ENCODE measurements at regions not wholly inside any gene's neighbourhood (a gene's known extent, or its start where the extent isn't known, plus 50 kb on each side); places are given as distances from the start of the nearest gene placed in this dataset.

DNA sequence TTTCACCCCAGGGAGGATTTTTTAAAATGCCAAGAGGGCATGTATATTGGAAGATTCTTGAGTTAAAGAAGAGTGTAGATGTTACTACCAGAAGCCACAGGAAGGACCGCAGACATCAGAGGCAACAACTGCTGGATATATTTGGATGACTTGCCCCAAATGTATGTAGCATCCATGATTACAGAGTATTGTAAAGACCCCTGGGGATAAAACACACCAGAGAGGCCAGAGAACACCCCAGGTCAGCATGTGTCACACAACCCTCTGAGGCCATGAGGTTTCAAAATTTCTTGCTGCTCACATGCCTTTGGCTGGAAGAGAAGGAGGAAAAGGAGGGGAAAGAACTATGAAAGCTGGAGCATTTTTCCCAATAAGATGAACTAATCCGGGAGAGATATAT lies 108.0 kb upstream of the LSM8 start:
- TF ChIP-seq, protein P1, sequence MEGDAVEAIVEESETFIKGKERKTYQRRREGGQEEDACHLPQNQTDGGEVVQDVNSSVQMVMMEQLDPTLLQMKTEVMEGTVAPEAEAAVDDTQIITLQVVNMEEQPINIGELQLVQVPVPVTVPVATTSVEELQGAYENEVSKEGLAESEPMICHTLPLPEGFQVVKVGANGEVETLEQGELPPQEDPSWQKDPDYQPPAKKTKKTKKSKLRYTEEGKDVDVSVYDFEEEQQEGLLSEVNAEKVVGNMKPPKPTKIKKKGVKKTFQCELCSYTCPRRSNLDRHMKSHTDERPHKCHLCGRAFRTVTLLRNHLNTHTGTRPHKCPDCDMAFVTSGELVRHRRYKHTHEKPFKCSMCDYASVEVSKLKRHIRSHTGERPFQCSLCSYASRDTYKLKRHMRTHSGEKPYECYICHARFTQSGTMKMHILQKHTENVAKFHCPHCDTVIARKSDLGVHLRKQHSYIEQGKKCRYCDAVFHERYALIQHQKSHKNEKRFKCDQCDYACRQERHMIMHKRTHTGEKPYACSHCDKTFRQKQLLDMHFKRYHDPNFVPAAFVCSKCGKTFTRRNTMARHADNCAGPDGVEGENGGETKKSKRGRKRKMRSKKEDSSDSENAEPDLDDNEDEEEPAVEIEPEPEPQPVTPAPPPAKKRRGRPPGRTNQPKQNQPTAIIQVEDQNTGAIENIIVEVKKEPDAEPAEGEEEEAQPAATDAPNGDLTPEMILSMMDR (IDR thresholded peaks at IDR 0.05) = no peak
- TF ChIP-seq POLR2A (IDR thresholded peaks at IDR 0.05) = no peak
